Fibroblast of skin of back (primary cell): ENCODE measurements at regions not wholly inside any gene's neighbourhood (a gene's known extent, or its start where the extent isn't known, plus 50 kb on each side); places are given as distances from the start of the nearest gene placed in this dataset.

Experiments
- DNase-seq: peaks from one replicate; pipeline ENCODE4 v3.0.0-alpha.2; 2013

DNA sequence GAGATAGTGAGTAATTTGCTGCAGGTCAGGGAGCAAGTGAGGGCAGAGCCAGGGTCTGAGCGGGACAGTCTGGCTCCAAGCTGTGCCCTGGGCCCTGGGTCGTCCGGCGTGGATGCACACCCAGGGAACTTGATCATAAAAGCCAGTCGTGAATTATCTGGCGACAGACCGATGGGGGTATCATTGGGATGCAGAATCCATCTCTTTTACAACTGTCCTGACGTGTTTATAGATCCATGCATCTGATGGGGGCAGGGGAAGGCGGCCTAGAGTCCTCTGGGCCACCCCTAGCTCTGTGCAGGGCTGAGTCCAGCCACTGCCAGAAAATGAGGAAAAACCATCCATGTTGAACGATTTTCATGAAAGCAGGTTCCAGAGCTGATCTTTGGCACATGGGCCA is 332.8 kb downstream of the C16orf95 start:
- no peak for DNase-seq

DNA sequence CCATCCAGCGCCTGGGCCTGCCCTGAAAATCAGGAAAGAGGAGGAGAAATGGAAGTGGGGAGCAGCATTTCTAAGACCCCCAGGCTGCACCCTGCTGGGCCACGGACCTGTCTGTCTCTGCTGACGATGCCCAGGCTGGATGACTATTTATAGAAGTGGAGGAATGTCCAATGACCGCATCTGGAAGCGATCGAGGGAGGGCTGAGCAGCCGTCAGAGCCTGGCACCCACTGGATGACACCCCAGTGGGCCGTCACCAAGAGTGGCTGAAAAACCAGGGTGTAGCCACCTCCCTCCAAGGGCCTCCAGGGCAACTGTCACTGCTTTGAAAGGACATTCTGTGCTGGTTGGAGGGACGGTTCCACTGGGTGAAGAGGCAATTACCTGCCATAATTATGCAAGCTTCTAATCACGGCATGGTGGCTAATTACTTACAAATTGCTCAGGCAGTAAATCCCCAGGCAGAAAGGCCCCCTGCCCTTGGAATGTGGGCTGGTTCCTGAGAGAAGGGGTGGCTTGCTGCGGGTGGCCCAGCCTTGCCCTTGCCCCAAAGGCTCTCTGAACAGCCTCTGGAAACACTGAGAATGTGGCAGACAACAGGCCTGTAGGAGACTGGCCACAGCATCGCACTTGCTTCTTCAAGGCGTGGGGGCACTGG is 332.1 kb downstream of the C16orf95 start:
- peak; percentile 75 for DNase-seq

DNA sequence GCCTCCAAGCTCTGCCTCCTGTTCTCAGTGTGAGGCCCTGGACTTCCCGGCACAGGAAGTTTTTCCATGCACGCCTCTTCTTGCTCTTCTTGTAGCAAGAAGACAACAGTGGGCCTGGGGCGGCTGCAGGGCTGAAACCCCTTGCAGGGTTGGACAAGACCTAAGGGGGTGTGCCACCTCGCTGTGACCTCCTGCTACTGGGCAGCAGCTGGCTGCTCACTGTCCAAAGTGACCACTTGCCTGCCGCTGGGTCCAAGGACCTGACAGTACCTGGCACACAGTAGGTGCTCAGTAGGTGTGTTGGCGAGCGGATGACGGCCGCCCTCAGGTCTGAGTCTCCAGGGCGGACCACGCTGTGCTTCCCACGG is 331.6 kb downstream of the C16orf95 start:
- DNase-seq = no peak

DNA sequence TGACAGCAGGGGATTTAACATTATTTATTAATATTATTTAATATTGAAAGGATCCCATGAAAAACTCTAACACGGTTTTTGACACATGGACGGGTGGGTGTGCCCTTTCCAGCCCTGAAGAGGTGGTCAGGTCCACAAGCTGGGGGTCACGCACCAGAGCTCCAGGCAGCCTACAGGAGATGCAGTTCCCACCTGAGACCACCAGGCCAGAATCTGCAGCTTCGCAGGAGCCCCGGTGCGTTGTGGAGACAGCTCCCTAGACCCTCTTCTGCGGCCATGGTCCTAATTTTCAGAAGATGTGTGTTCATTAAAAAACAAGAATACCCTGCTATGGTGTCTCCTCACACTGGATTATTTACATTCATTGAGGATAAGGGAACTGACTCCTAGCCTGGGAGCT is 331.1 kb downstream of the C16orf95 start:
- DNase-seq = no peak

DNA sequence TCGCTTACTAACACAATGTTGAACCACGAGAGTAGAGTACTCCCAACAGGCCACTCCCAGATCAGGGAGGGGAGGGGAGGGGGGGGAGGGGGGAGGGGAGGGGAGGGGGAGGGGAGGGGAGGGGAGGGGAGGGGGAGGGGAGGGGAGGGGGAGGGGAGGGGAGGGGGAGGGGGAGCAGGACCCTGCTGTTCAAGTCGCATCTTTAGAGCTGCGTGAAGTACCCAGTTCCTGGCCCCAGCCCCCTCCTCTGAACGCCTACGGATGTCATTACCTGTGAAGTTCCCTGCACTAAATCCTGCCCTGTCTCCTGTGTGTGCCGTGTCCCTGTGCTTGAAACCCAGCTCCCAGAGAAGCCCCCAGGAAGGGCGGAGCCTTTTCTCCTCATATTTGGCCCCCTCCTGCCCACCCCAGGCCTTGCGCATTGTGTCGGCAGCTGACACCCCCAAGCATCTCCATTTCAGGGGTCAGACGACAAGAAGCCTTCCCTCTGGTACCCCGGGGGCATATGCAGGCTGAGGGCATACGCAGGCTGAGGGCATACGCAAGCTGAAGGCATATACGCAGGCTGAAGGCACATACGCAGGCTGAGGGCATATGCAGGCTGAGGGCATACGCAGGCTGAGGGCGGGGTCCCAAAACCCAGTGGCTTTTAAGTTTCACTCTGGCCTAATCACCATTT is 330.2 kb downstream of the C16orf95 start:
- DNase-seq = no peak

DNA sequence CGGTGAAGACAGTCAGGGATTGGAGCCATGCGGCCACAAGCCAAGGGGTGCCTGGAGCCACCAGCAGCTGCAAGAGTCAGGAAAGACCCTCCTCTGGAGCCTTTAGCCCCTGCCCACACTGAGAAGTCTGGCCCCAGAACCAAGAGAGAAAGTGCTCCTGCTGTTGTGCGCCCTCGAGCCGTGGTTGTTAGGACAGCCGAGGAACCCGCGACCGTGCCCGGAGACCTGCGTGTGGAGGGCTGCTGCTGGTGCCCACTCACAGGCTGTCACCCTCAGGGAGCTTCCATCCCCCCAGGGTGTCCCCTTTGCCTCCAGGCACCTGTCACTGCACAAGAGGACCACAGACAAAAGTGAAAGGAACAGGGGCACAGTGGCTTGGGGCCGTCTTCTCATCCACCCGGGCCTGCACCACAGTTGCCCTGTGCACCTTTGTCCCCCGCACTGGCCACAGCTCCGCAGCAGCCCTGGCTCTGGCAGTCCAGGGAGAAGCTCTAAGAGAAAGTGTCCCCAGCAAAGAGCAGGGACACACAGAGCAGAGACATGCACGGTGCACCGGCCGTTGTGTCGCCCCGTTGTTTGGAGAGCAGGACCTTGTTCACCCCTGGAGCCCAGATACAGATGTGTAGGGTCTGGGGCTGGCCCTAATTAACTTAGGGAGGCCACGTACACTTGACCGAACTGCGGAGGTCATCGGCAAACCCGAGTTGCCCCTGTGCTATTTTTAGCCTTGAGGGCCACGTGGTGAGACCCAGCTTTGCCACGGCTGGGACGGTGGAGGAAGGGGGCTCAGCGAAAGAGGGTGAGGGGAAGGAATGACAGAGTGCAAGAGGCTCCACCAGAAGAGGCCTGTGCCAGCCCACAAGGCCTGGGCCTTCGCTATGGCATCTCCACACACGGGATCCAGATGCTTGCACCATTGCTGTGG is 329.2 kb downstream of the C16orf95 start:
- no peak for DNase-seq

DNA sequence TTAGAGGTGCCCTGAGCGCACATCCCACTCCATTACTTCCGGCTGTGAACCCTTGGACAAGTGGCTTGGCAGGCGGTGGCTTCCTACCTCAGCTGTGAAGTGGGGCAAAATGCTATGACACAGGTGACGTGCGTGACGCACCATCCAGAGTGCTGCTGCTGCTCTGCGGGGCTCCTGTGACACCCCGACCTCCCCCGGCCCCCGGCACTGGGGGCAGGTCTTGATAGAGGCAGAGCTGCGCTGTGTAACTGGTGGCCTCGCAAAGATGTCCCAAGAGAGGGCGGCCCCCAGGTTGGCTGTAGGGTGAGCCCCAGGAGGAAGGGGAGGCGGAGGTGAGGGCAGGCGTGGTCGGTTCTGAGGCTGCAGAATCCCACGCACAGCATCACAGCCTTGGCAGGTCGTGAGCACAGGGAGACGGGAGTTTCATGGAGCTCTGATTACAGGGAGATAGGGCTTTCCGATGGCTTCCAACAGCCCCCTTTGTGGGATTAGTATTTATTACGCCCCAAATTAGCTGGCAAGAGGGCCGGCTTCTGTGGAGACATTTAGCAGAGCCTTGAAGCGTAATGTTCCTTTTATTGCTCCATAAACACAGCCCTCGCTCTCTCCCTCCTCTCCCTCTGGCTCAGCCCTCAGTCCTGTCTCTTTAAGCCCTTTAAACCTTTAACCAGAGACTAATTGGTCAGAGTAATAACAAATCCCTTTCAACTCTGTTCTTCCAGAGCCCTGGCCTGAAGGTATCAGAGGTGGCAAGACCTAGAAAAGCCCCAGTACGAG is 328.1 kb downstream of the C16orf95 start:
- no peak for DNase-seq

DNA sequence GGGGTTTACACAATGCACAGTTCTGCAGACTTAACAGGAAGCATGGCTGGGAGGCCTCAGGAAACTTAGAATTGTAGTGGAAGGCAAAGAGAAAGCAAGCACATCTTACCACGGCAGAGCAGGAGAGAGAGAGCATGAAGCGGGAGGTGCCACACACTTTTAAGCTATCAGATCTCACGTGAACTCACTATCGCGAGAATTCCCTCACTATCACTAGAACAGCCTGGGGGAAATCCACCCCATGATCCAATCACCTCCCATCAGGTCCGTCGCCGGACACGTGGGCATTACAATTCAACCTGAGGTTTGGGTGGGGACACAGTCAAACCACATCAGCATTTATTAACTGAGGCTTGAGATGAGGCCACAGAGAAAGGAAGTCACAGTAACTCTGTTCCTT is 326.7 kb downstream of the C16orf95 start:
- no peak for DNase-seq

DNA sequence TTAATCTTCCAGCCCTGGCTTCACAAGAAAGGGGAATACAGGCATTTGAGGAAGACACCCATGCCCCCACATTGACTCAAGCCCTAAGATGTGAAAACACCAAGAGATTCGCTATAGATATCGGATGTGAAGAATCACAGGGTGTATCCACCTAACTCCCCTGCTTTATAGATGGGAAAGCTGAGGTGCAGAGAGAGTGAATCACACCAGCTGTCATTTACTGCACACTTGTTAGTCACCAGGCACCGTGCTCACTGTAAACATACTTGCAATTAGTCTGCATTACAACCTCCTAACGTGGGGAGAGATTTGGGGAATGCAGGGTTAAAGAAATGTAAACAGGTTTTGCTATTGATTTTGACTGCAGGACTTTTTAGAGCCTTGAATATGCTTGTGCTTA is 325.5 kb downstream of the C16orf95 start:
- DNase-seq = peak; percentile 54

DNA sequence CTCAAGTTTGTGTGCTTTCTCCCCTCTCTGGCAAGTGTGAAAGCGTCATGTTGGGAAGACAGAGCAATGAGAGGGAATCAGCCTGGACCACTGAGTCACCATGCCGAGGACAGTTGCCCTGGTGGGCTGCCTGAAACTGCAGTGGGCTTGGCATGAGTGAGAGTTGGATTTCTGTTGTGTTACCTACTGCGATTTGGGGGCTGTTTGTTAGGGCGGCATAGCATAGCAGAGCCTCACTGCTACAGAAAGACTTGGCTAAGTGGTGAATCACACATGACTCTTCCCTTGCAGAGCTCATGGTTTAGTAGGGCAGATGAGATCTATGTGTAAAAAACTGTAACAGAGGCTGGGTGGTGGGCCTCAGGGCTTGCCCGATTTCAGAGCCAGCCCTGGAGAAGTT is 324.6 kb downstream of the C16orf95 start:
- no peak for DNase-seq

DNA sequence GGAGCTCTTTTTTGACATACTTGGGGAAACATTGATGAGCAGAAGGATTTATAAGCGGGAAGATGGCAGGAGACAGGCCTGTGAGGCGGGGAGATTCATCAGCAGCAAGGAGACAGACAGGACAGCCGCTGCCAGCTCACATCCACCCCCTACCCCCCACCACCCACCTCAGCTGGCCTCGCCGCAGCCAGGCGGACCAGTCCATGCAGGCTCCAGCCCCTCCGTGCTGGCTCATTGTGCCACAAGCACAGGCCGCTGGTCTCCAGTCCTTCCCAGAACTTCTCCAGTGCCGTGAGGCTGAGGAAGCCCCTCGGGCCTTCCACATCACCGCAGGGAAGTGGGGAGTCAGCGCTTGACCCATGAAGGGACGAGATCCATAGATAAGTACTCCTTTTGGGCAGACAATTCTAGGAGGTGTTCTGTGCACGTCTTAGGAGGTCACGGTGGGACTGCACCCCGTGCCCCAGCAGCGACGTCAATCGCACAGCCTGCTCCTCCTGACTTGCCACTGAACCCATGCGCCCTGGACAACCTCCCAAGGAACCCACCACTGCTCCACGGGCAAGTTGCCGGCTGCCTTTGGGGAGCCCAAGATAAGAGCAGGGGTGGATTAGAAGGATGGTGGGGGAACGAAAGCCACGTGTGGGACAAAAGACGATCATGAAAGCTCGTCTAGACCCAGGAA is 323.6 kb downstream of the C16orf95 start:
- no peak for DNase-seq

DNA sequence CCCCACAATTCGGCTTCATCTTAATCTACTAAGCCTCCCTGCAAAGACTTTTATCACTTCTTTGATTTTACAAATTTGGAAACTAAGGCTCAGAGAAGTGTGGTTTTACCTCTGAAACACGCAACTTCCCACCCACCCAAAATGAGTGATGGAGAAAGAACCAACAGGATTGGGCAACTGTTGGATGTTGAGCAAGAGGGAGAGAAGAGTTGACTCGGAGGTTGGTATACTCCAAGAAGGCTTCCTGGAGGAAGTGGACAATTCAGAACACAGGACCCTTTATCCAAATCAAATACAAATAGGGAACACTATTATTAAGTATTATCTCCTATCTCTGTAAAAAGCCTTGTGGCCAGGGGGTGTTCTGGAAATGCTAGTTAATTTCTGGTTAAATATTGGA is 323.0 kb downstream of the C16orf95 start:
- no peak for DNase-seq

DNA sequence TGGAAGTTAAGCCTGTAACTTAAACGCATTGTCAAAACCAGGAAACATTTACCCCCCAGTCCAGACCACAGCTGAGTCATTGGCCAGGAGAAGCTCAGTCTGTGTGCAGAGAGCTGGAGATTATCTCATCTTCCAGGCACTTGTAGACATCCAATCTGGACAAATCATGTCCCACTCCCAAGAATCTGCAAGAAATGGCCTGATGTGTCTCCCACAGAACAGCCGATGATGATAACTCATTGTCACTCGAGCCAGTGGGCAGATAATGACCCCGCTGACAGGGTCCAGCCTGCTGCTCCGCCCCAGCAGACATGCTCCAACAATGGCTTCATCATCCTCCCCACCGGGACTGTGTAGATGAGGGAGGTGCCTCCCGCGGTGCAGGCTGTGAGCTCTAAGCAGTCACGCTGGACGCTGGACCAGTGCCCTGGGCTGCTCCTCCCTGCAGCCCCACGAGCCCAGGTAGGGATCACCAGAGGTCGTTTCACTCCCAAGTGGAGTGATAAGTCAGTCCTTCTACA is 322.5 kb downstream of the C16orf95 start:
- peak; percentile 97 for DNase-seq

DNA sequence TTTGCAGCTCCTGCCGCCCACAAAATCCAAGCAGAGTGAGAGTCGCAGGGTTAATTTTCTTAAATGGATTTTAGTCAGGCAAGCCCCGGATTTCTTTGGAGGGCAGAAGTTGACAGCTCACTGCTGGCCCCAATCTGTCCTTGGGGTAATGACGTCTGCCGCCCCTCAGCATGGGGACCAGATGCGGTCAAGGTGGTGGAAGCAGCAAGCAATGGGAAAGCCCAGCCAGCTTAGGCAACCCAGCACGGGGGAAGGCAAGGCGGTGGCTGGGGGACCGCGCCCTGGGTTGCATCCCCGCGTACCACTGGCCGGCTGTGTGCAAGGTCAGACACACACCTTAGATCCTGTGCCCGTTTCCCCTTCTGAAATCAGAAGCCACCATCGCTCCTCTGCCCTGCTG is 321.7 kb downstream of the C16orf95 start:
- DNase-seq = no peak

DNA sequence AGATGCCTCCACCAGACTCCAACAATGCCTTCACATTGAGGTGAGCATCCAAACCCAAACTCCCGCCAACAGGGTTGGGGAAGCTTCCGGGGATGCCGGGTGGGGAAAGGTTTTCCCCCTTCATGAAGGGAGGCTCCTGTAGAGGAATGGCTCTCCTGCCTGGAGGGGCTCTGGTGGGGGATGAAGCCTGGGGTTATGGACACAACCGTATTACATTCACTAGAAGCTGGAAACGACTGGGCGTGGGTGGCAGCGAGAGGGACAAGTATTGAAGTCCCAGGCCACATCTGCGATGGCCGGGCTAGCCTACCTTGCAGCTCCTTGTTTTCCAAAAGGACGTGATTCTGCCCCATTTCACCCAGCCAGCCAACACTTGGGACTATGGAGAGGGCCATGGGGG is 321.1 kb downstream of the C16orf95 start:
- no peak for DNase-seq

DNA sequence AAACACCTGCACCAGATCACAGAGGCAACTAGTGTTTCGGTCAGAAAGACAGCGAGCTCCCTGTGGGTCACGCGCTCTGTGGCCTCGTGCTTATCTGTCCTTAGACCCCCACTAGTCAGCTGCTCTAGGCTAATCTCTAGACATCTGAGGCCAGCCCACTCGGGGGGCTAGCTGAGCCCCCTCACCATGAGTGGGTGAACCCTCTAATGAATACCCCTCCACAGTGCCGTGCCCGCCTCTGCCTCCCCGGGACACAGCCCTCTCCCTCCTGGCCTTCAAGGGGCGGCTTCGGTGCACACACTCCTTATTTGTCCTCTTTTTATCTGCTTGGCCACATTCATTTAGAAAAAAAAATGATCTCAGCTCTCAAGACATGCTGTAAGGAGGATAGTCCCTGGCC is 320.1 kb downstream of the C16orf95 start:
- no peak for DNase-seq

DNA sequence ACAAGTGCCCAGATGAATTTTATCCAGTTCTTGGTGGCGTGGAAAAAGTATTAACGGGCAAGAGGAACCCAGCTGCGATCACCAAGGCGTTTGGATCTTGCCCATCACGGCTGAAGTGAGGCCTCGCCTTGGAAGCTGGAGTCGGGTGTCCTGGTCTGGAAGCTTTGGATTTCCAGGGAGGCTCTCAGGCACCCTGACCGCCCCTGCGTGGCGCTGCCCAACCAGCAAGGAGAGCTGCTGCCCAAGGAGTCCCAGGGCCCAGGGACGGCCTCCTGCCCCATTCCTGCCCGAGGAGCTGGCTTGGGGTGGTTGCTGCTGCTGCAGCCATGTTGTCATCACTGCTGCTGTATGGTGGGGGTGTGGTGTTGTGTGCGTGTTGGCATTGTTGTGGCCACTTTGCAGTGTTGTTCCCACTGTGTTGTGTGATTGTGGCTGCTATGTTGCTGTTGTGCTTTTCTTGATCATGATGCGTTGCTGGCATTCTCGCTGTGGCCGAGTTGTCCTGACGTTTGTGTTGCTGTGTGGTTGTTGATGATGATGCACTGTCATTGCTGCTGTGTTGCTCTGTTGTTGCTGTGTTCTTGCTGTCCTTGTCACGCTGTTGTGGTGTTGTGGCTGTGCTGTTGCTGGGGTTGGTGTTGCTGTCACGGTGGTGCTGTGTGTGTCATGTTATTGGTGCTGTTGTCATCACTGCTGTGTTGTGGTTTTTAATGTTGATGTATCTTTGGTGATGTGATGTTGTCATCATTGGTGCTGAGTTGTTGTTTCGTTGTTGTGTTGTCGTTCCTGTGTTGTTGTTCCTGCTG is 318.8 kb downstream of the C16orf95 start:
- DNase-seq = no peak

DNA sequence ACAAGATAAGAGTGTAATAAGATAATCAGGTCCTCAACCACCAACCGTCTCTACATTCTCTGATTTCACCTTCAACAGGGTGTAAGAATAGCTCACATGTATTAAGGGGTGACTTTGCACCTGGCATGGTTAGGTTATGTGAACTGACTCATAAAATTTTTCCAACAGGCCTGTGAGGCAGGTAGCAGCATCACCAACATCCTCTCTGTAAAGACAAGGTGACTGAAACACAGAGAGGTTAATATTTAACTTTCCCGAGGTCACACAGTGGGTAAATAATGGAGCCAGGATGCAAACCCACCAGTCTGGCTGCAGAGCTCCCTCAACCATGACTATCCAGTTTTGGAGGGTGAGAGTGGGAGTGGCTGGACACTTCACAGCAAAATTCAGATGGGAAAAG is 317.2 kb downstream of the C16orf95 start:
- no peak for DNase-seq

DNA sequence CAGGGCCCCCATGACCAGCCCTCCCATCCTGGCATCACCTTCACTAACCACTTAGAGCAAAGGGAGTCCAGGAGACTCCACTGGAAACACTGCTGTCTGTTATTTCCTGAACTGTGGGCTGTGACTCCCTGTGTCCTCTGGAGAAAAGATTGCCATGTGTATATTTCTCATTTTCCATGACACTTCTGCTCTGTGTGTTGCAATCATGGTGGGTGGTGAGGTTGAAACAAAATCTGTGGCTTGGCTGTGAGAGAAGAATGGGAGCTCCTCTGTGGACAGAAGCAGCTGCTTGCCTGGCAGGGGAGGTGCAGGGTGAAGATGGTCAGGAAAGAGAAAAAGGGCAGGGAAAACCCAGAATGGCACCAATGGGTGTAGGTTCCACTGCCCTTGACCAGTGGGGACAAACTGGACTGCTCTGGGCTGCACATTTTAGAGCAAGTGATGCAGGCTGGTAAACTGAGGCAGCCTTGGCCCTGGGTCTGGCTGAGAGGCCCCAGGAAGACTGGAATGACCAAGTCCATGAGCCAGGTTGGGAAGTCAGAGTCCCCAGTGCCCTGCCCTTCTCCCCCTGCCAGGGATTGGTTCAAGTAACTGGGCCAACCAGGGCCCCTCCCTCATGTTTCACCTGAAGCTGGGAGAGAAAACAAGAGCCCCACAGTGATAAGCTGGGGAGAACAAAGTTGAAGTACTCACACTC is 314.3 kb downstream of the C16orf95 start:
- no peak for DNase-seq

DNA sequence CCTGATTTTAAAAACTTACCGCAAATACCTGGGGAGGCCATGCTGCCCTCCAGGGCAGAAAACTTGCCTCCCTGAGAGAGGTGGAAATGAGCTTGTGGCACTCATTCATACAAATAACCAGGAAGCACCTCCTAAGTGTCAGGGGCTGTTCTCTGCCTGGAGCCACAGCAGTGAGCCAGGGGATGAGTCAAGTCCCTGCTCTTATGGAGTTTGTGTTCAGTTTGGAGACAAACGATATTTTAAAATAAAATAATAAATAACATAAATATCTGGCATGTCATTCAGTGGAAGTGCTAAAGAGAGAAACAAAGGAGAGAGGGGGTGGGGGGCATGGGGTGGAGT is 313.8 kb downstream of the C16orf95 start:
- no peak for DNase-seq

DNA sequence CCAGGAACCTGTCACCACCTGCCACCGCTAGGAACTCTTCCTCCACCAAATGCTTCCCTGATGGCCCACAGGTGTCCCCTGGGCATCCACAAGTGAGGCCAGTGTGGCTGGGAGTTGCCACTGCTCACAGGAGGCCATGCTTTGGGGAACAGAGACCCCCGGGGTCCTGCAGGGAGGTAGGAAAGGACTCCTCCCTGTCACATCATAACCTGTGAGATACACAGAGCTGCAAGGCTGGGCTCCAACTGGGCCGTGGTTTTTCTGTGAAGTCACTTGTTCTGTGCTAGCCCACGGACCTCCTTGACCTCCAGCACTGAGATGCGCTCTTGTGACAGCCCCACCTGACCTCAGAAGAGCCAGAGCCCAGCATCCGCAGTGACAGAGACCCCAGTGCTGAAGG is 311.2 kb downstream of the C16orf95 start:
- no peak for DNase-seq
